H54 (cell line): ENCODE measurements at regions not wholly inside any gene's neighbourhood (a gene's known extent, or its start where the extent isn't known, plus 50 kb on each side); places are given as distances from the start of the nearest gene placed in this dataset.
"Not testable (repeated sequence)": the region's sequence is repeated elsewhere in the genome, so short reads cannot be mapped to it uniquely, and the experiment has no call there.

ENCODE experiments used
- DNase-seq: peaks from one replicate; pipeline ENCODE4 v3.0.0; 2011; ENCODE audit warnings: low spot score, mixed read lengths; ENCODE audit not compliant: insufficient read length
- FAIRE-seq: peaks from 3 replicates; lab custom pipeline; 2011; peaks lifted over from hg19 to GRCh38; lab: Jason Lieb, UNC
- POLR2A ChIP-seq: IDR thresholded peaks from 2 replicates; pipeline ENCODE4 v1.6.1; 2011; ENCODE audit warnings: low read depth, mild to moderate bottlenecking, low read length

DNA sequence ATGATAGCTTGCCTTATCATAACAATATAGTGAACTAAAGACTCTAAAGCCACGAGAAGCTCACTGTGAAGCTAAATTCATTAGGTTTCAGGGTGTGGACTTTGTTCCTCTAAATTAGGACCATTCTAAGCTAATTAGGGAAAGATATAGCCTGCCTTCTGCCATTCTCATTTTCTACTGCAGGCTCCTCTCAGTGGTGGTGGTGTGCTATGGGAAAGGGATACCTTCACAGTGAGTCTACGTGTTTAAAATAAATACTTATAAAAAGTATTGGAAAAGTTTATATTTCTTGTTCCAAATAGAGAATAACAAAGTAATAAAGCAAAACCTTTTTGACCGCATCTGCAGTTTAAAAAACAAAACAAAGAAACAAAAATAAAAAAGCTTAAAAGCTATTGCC is 327.7 kb downstream of the PAPSS1 start:
- FAIRE-seq (no peak), DNase-seq (no peak)
- TF ChIP-seq POLR2A: no peak

DNA sequence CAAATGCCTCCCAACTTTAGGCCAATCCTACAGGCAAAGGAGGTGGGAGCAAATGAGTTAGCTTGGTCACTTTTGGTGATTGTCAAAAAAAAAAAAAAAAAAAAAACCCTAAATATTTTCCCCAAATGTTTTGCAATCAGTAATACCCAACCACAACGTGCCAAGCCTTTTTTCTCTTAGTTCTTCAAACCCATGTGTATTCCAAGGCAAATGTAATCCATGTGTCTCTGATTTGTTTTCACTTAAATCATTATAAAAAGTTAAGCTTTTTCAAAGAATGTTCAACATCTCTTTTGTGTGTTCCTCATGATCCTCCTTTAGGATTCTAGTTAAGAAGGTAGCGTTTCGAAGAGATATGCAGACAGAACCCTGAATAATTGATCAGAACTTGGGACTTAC is 328.4 kb downstream of the PAPSS1 start:
- TF ChIP-seq POLR2A: no peak
- FAIRE-seq (no peak), DNase-seq (no peak)

DNA sequence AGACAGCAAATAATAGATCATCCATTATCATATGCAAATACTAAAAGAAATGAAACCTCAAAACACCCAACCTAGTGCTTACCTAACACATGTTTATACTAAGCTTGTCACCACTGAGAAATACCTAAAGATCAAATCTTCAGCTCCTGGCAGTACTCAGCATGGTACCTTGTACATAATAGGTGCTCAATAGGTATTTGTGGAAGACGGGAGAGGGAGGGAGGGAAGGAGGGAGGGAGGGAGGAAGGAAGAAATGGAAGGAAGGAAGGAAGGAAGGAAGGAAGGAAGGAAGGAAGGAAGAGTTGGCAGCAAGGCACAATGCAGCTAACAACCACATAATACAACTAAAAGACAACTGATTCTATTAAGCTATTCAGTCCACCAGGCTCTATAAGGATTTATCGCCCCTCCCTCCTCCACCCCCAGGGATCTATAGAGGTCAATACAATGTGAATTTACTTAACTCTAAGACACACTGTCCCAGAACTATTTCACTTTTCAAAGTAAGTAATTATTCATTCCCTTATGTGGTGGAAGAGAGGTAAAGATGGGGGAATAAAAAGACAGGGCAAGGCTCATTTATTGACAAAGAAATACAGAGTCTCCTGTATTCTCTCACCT is 328.9 kb downstream of the PAPSS1 start:
- DNase-seq (no peak), FAIRE-seq (no peak)

DNA sequence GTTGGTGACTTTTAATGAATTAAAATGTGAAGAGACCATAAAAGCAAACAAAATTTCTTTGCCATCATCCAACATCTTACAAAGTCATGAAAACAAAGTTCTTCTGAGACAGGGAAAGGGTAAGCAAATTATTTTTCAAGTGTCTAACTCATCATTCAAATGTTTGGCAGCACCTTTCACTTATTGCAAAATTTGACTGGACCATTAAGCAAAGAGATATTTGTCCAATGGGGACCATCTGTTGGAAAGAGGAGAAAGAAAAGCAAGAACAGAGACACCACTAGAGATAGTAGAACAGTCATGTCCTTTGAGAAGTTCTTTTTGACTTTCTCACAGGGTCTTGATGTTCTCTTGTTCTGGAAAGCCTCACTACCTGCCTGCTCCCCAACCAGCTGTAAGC is 330.1 kb downstream of the PAPSS1 start:
- FAIRE-seq (no peak), DNase-seq (no peak)
- TF ChIP-seq POLR2A: no peak

More for the DNA sequence above, 328.9 kb downstream of the PAPSS1 start:
- TF ChIP-seq POLR2A: no peak

DNA sequence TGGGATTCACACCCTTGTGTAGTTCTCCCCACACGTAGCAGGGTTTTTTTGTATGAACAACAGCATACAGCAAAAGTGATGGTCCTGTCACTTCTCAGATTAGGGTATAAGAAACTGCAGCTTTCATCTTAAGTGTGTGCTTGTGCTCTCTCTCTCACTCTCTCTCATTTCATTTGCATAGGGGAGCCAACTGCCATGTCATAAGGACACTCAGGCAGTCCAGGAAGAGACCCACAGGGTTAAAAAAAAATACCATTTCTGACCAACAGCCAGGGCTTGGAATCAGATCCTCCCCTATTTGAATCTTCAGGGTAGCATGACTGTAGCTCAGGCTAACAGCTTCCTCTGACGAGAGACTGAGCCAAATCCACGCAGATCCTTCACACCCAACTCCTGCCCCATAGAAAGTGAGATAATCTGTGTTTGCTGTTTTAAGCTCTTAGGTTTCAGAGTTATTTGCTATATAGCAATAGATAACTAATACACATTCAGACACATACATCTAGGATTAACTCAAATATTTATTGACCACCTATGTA is 331.2 kb downstream of the PAPSS1 start:
- no peak for FAIRE-seq
- DNase-seq: no peak
- no peak for TF ChIP-seq POLR2A

DNA sequence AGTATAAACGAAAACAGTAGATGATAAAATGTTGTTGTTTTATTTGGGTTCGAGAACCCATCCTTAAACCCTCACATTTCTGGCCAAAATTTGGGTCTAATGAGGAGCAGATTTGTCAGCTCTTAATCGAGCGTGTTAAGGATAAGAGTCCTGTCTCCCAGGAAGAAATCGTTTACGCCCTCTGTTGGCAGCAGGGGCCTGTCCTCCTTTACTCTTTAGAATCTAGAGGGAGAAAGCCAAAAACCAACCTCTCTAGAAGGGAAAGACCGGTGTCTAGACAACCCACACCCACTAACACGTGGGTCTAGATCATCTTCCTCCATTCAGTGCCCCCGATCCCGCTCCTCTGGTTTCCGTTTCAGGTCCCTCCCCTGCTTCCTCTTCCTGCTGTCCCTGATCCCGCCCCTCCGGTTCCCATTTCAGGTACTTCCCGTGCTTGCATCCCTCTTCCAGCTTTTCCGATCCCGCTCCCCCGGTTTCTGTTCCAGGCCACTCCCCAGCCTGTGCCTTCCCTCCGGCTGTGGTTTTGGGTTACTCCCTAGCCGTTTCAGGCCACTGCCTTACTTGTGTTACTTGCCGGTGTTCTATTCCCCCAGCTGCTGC is 339.1 kb downstream of the PAPSS1 start:
- FAIRE-seq (no peak), DNase-seq (no peak)
- TF ChIP-seq POLR2A: no peak

DNA sequence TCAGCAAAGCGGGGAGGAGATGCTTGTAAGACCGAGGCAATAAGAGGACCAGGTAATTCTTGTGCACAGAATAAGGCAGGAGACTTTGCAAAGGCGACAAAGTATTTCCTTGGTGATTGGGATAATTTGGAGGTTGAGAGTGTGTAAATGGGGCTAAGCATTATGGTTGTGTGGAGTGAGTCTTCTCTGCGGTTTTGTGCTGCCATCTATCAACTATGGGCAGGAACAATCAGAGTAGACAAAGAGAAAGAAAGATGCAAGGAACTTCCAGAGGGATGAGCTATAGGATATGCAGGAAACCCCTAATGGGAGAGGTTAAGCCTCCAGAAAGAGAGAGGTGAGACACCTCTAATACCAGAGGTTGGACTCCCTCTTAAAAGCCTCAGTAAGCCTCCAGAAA is 339.8 kb downstream of the PAPSS1 start:
- FAIRE-seq: no peak

DNA sequence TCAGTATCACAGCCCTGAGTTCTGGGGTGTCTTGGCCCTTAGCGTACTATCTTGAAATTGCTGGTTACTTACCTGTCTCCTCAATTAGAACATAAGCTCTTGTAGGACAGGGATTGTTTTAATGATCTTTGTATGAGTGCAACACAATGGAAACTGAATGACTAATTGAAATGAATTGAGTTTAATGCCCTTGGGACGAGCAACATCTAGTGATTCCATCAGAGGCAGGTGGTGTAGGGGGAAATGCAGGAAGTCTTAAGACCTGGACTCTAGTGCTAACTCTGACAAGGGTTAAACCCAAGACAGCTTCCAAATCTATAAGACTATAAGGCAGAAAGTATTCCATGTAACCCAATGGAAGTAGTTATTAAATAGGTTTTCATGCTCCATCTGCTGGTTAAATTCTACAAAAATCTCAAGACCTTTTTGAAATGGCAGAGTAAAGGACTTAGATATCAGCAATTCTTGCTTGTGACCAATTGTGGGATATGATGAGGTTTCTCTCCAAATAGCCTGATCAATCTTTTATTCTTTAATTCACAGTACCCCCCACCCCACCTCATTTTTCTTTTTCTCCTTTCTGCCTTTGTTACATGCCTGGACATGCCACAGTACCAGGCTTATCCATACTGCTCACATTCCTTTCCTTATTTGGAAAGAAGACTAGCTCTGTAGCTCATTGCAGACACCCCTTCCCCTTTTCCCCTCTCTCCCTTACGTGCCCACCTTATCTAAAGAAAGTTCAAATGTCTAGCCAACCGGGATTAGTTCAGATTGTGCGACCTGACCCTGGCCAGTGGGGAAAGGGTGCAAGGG is 340.8 kb downstream of the PAPSS1 start:
- FAIRE-seq (no peak), DNase-seq (no peak)
- no peak for TF ChIP-seq POLR2A

More for the DNA sequence above, 339.8 kb downstream of the PAPSS1 start:
- TF ChIP-seq POLR2A: no peak
- no peak for DNase-seq

DNA sequence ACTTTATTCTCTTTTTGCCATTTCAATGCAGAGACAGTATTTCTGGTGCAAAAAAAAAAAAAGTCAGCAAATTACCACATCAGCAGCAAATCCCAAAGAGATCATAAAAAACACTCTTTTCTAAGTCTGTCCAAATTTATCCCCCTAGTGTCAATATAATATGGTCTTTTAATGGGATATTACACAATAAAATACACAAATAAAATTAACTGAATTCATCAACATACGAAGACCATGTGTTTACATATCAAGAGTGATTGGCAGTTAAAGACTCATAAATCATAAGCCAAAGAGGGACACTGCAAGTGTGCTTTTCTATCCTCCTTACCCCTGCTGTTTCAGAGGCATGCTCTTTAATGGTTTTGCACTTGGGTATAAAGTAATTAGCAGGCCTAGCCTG is 340.2 kb upstream of the DKK2 start:
- no peak for TF ChIP-seq POLR2A
- DNase-seq (no peak), FAIRE-seq (no peak)

DNA sequence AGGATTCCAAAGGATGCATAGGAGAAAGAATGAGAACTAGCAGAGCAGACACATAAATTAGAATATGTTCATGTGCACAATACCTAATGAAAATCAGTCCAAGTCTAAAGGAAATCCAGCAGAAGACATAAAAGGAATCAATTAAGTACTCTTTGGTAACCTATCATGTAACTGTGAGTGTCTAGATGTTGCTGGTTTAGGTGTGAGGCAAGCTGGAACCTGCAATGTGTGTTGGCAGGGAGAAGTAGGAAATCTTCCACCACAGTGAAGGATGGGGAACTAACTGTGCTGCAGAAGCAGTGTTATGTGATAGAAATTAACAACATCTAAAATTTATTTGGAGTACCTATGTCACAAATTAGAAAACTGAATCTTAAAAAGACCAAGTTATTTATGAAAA is 330.8 kb upstream of the DKK2 start:
- no peak for TF ChIP-seq POLR2A
- DNase-seq (no peak), FAIRE-seq (no peak)

DNA sequence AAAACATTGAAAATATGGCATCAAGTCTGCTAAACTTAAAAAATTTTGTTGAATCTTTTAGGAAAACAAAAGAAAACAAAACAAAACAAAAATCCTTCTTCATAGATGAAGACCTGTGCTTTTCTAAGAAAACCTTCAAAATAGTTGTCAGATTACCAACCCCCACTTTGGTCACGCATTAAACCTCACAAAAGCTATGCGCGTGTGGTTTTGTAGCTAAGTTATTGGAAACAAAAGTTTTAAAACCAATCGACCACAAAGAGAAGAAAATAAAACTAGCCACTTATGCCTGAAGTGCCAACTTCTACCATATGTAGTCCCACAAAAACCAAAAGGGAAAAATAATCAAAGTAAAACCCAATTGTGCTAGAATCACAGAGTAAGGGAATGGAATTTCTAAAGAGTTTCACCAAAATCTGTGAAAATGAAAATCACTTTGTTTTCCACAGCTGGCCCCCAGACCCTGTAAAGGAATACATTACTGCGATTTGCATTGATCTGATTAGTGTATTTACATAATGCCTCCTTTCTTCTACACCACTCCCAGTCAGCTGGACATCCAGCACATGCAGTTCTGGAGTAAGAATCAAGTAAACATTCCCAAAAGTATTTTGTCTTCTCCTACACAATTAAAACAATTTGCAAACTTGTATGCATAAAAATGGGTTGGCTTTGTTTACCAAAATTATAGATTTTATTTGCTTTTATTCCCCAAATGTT is 330.1 kb upstream of the DKK2 start:
- no peak for DNase-seq
- FAIRE-seq: no peak
- no peak for TF ChIP-seq POLR2A

DNA sequence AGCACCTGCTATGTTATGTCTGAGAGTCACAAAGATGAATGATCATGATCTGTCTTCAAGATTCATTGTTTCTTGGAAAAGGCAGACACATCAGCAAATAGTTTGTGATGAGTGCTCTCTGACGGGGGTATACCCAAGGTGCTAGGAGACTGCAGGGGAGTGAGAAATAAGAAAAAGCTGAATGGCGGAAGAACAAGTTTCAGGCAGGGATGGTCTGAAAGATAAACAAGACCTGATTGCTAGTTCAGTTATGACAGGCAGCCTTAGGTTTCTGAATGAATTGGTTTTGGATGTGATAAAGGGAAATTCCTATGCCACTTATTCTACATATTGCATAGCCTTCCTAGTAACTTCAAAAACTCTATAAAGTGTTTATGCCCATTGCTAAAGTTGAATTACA is 327.0 kb upstream of the DKK2 start:
- no peak for FAIRE-seq
- TF ChIP-seq POLR2A: no peak

DNA sequence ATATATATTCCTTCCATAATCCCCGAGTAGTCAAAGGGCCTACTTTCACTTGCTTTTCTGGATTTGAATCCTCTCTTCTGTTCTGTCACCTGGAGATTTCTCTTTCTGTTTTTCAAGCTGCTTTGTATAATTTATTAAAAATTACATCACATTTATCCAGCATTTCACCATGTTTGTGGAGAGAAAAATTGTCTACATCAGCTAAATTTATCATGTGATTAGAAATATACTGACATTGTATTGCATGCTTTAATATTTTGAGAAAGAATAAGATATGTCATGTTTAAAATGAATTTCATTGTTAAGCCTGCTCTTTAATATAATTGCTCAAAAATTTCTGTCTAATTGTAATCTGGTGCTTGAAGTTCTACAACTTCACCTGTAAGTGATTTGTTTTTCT is 323.1 kb upstream of the DKK2 start:
- FAIRE-seq (no peak), DNase-seq (no peak)
- no peak for TF ChIP-seq POLR2A

More for the DNA sequence above, 327.0 kb upstream of the DKK2 start:
- DNase-seq: no peak

DNA sequence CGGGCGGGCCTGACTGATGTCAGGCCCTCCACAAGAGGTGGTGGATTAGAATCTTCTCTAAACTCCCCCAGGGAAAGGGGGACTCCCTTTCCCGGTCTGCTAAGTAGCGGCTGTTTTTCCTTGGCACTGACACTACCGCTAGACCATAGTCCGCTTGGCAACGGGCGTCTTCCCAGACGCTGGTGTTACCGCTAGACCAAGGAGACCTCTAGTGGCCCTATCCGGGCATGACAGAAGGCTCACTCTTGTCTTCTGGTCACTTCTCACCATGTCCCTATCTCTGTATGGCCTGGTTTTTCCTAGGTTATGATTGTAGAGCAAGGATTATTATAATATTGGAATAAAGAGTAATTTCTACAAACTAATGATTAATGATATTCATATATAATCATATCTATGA is 318.2 kb upstream of the DKK2 start:
- not testable (repeated sequence) for DNase-seq, FAIRE-seq
